Fibroblast of lung (primary cell): ENCODE measurements at regions not wholly inside any gene's neighbourhood (a gene's known extent, or its start where the extent isn't known, plus 50 kb on each side); places are given as distances from the start of the nearest gene placed in this dataset.
"Not testable (repeated sequence)": the region's sequence is repeated elsewhere in the genome, so short reads cannot be mapped to it uniquely, and the experiment has no call there.

Experiments
- CTCF ChIP-seq, 2 donors: IDR thresholded peaks in 1 of 2; conservative IDR thresholded peaks in 1 of 2; 1 replicate in 1 of 2; 2 replicates in 1 of 2; pipeline ENCODE4 v1.5.1; 2011 to 2012; ENCODE audit warnings: low read length in 2 of 2, control low read depth in 1 of 2, inconsistent platforms in 1 of 2, low read depth in 1 of 2, mild to moderate bottlenecking in 1 of 2
- EZH2 ChIP-seq: IDR thresholded peaks from 2 replicates; pipeline ENCODE4 v1.5.1; 2012; ENCODE audit warnings: low read length, control low read depth, mild to moderate bottlenecking; ENCODE audit errors: missing control alignments

- TF ChIP-seq CTCF (conservative IDR thresholded peaks at IDR 0.05 in 1 of 2, IDR thresholded peaks at IDR 0.05 in 1 of 2; ENCODE audit: low read depth in 1 of 2, low read length in 2 of 2); EZH2: not testable (repeated sequence)
Observed at GRCh38 chr5:62777081-62777480, 198.5 kb downstream of the LRRC70 start.
